ENCODE measurements at regions not wholly inside any gene's neighbourhood (a gene's known extent, or its start where the extent isn't known, plus 50 kb on each side); places are given as distances from the start of the nearest gene placed in this dataset.

DNA sequence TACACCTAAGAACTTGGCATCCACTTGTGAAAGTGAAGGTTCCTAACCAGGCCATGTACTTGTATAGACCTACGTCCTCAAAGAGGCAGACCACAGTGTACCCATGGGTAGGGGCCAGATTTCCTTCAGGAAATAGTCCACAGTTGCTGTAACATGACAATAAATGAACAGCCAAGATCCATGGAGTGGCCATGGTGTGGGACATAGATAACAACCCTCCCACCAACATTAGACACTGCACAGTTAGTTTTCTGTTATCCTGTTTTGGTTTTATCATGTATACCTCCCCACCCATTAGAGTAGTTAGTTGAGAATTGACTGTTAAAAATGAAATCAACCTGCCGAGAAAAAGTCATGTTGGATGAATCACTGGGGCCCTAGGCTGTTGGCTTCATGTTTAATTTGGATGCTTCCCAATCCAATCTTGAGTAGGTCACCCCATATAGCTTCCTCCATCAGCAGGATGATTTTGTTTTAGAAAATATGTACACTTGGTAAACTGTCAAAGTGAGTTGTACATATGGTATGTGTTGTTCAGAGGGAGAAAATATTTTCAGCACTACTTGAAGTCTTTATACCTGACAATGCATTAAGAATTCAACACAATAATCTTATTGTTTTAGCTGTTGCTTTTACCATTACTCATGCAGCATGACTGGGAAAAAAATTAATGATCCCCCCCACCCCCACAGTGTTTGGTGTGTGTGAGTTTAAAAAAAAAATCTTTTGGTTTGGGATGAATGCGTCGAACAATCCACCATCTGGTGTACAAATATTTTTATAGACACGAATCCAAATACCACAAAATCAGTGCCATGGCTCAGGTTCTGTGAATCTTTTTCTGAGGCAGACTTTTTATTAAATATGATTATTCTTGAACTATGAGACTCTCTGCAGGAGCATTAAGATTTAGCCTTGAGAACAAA lies 88.3 kb upstream of the ARHGAP29 start (continued):
- TF ChIP-seq, protein P1, sequence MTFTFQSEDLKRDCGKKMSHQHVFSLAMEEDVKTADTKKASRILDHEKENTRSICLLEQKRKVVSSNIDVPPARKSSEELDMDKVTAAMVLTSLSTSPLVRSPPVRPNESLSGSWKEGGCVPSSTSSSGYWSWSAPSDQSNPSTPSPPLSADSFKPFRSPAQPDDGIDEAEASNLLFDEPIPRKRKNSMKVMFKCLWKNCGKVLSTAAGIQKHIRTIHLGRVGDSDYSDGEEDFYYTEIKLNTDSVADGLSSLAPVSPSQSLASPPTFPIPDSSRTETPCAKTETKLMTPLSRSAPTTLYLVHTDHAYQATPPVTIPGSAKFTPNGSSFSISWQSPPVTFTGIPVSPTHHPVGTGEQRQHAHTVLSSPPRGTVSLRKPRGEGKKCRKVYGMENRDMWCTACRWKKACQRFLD (tag by site-specific recombination; IDR thresholded peaks at IDR 0.05): no peak
- TF ChIP-seq, protein P2, sequence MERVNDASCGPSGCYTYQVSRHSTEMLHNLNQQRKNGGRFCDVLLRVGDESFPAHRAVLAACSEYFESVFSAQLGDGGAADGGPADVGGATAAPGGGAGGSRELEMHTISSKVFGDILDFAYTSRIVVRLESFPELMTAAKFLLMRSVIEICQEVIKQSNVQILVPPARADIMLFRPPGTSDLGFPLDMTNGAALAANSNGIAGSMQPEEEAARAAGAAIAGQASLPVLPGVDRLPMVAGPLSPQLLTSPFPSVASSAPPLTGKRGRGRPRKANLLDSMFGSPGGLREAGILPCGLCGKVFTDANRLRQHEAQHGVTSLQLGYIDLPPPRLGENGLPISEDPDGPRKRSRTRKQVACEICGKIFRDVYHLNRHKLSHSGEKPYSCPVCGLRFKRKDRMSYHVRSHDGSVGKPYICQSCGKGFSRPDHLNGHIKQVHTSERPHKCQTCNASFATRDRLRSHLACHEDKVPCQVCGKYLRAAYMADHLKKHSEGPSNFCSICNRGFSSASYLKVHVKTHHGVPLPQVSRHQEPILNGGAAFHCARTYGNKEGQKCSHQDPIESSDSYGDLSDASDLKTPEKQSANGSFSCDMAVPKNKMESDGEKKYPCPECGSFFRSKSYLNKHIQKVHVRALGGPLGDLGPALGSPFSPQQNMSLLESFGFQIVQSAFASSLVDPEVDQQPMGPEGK (tag by site-specific recombination; IDR thresholded peaks at IDR 0.05): peak; percentile 24; the same call in 1 of the 2 replicates
- TF ChIP-seq SCRT2 (tag by site-specific recombination; IDR thresholded peaks at IDR 0.05) (peak; percentile 13; the same call in 1 of the 2 replicates), ZNF140 (tag by site-specific recombination; IDR thresholded peaks at IDR 0.05) (no peak), ZNF423 (tag by site-specific recombination; IDR thresholded peaks at IDR 0.05) (no peak), ZBTB17 (tag by site-specific recombination; IDR thresholded peaks at IDR 0.05) (peak; percentile 48), EGR2 (tag by site-specific recombination; IDR thresholded peaks at IDR 0.05; ENCODE audit: low read depth) (no peak), GLIS1 (tag by site-specific recombination; IDR thresholded peaks at IDR 0.05) (peak; percentile 54), ZNF324 (tag by site-specific recombination; IDR thresholded peaks at IDR 0.05) (0 out of 2 replicates have a peak, but pooled peaks have one; percentile 56), ZNF24 (tag by site-specific recombination; IDR thresholded peaks at IDR 0.05) (peak; percentile 56; the same call in 1 of the 2 replicates), ZBTB48 (tag by site-specific recombination; IDR thresholded peaks at IDR 0.05) (0 out of 2 replicates have a peak, but pooled peaks have one; percentile 18), ZNF501 (tag by site-specific recombination; IDR thresholded peaks at IDR 0.05) (peak; percentile 74), ZNF843 (tag by site-specific recombination; IDR thresholded peaks at IDR 0.05) (peak; percentile 50; the same call in 1 of the 2 replicates), SP3 (tag by site-specific recombination; IDR thresholded peaks at IDR 0.05) (peak; percentile 37), ZNF664 (tag by site-specific recombination; IDR thresholded peaks at IDR 0.05) (0 out of 2 replicates have a peak, but pooled peaks have one; percentile 26), ZXDB (tag by site-specific recombination; IDR thresholded peaks at IDR 0.05) (0 out of 2 replicates have a peak, but pooled peaks have one; percentile 29), IKZF3 (tag by site-specific recombination; IDR thresholded peaks at IDR 0.05) (no peak), ZNF169 (tag by site-specific recombination; IDR thresholded peaks at IDR 0.05) (no peak)
- TF ChIP-seq, protein P3, sequence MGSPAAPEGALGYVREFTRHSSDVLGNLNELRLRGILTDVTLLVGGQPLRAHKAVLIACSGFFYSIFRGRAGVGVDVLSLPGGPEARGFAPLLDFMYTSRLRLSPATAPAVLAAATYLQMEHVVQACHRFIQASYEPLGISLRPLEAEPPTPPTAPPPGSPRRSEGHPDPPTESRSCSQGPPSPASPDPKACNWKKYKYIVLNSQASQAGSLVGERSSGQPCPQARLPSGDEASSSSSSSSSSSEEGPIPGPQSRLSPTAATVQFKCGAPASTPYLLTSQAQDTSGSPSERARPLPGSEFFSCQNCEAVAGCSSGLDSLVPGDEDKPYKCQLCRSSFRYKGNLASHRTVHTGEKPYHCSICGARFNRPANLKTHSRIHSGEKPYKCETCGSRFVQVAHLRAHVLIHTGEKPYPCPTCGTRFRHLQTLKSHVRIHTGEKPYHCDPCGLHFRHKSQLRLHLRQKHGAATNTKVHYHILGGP (tag by site-specific recombination; IDR thresholded peaks at IDR 0.05): no peak
- TF ChIP-seq, protein P4, sequence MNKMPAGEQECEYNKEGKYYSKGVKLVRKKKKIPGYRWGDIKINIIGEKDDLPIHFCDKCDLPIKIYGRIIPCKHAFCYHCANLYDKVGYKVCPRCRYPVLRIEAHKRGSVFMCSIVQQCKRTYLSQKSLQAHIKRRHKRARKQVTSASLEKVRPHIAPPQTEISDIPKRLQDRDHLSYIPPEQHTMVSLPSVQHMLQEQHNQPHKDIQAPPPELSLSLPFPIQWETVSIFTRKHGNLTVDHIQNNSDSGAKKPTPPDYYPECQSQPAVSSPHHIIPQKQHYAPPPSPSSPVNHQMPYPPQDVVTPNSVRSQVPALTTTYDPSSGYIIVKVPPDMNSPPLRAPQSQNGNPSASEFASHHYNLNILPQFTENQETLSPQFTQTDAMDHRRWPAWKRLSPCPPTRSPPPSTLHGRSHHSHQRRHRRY (tag by site-specific recombination; IDR thresholded peaks at IDR 0.05): no peak
- TF ChIP-seq, protein P5, sequence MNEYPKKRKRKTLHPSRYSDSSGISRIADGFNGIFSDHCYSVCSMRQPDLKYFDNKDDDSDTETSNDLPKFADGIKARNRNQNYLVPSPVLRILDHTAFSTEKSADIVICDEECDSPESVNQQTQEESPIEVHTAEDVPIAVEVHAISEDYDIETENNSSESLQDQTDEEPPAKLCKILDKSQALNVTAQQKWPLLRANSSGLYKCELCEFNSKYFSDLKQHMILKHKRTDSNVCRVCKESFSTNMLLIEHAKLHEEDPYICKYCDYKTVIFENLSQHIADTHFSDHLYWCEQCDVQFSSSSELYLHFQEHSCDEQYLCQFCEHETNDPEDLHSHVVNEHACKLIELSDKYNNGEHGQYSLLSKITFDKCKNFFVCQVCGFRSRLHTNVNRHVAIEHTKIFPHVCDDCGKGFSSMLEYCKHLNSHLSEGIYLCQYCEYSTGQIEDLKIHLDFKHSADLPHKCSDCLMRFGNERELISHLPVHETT (tag by site-specific recombination; IDR thresholded peaks at IDR 0.05): peak; percentile 35; the same call in 1 of the 2 replicates

All from HEK293 (cell line).